DMS79 treated with DMSO at 0.1 percent for 48 hours (cell line): ENCODE measurements at regions not wholly inside any gene's neighbourhood (a gene's known extent, or its start where the extent isn't known, plus 50 kb on each side); places are given as distances from the start of the nearest gene placed in this dataset.

Source experiments
- DNase-seq: peaks from one replicate; lab custom pipeline; 2025; lab: John Stamatoyannopoulos, UW

DNA sequence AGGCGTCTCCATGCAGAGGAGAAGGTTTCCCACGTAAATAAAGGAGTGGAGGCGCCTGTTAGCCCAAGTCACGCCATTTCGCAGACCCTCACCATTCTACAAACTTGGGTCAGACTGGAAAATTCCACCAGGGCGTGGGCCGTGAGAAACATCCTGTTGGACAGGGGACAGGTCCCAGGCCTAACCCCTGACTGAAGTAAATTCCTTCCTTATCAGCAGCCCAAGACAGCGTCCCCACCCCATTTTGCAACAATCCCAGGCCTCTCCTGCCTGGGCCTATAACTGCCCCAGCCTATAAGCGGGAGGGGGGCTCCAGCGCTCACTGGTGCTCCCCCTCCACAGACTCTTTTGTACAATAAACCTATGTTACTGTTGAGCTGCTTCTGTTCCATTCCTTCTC, 57.3 kb upstream of the CBLN2 start:
- no peak for DNase-seq
